GM10266 (cell line): ENCODE measurements at regions not wholly inside any gene's neighbourhood (a gene's known extent, or its start where the extent isn't known, plus 50 kb on each side); places are given as distances from the start of the nearest gene placed in this dataset.

ENCODE experiments used
- DNase-seq: peaks from one replicate; pipeline ENCODE4 v3.0.0; 2012; ENCODE audit errors: extremely low spot score
- CTCF ChIP-seq: IDR thresholded peaks from 2 replicates; pipeline ENCODE4 v1.5.1; 2012; ENCODE audit warnings: mild to moderate bottlenecking, low read depth; ENCODE audit not compliant: control insufficient read depth, insufficient read depth; ENCODE audit errors: missing control alignments

- TF ChIP-seq CTCF, result no peak
- no peak for DNase-seq
Observed at GRCh38 chr6:134521116-134521501, 203.2 kb upstream of the SGK1 start.

- DNase-seq, result no peak
Observed at GRCh38 chr6:134520181-134521115, 202.5 kb upstream of the SGK1 start.

GRCh38 chr6:134519465-134519864 lies 201.6 kb upstream of the SGK1 start:
- DNase-seq, result peak; percentile 14
- TF ChIP-seq CTCF, result no peak

More at GRCh38 chr6:134520181-134521115, 202.5 kb upstream of the SGK1 start:
- TF ChIP-seq CTCF, result no peak

- no peak for DNase-seq
- TF ChIP-seq CTCF, result no peak
Observed at GRCh38 chr6:134517868-134518267, 200.0 kb upstream of the SGK1 start.

GRCh38 chr6:134517145-134517658 lies 199.3 kb upstream of the SGK1 start:
- no peak for TF ChIP-seq CTCF
- DNase-seq, result no peak

- no peak for DNase-seq
- TF ChIP-seq CTCF, result no peak
Observed at GRCh38 chr6:134516582-134516981, 198.7 kb upstream of the SGK1 start.

GRCh38 chr6:134515986-134516385 lies 198.1 kb upstream of the SGK1 start:
- DNase-seq, result no peak
- no peak for TF ChIP-seq CTCF
